ENCODE measurements at regions not wholly inside any gene's neighbourhood (a gene's known extent, or its start where the extent isn't known, plus 50 kb on each side); places are given as distances from the start of the nearest gene placed in this dataset.
"Not testable (repeated sequence)": the region's sequence is repeated elsewhere in the genome, so short reads cannot be mapped to it uniquely, and the experiment has no call there.

- Histone ChIP-seq H3K36me3 (no peaks in the 10 kb centered on the region), H3K4me3 (no peak overlapping the region), H3K27me3 (no peaks in the 10 kb centered on the region), H3K27ac (no peak overlapping the region), H3K9me3 (peaks cover 0 to 3% (median 0%) of the 10 kb centered on the region in 11 donors), H3K4me1 (no peaks in the 10 kb centered on the region)
- intact Hi-C loops (cut with DNase I), result no loop called here
- DNase-seq (no peak), ATAC-seq (no peak)
- 30 to 31% methylated on average over 2 of the region's 2 CpGs for WGBS, 2 donors
- no peak for TF ChIP-seq CTCF (IDR thresholded peaks at IDR 0.05)
Measured at GRCh38 chr4:33802578-33802977, 2441.7 kb downstream of the ARAP2 start.

GRCh38 chr4:33825685-33826084, 2418.6 kb downstream of the ARAP2 start:
- no peak for ATAC-seq
- no peaks in the 10 kb centered on the region for H3K27me3 ChIP-seq
- no peak overlapping the region for H3K4me3 ChIP-seq
- H3K27ac ChIP-seq, result no peak overlapping the region
- H3K9me3 ChIP-seq, result peaks cover 0 to 5% (median 0%) of the 10 kb centered on the region in 11 donors
- no peak for TF ChIP-seq CTCF (IDR thresholded peaks at IDR 0.05)
- intact Hi-C loops (cut with DNase I), result no loop called here
- no peaks in the 10 kb centered on the region for H3K4me1 ChIP-seq
- H3K36me3 ChIP-seq, result no peaks in the 10 kb centered on the region
- no peak for DNase-seq

- intact Hi-C loops (cut with DNase I); DNase-seq; H3K27me3 ChIP-seq; ATAC-seq; H3K36me3 ChIP-seq; H3K27ac ChIP-seq; H3K4me1 ChIP-seq; H3K9me3 ChIP-seq; H3K4me3 ChIP-seq: not testable (repeated sequence)
- WGBS, 2 donors, result 91 to 92% methylated on average over 1 of the region's 1 CpG
Measured at GRCh38 chr4:33829356-33829755, 2415.0 kb downstream of the ARAP2 start.

GRCh38 chr4:33831442-33832066, 2412.8 kb downstream of the ARAP2 start:
- Histone ChIP-seq H3K9me3 (peaks cover 0 to 5% (median 0%) of the 10 kb centered on the region in 11 donors), H3K36me3 (no peaks in the 10 kb centered on the region), H3K27ac (no peak overlapping the region), H3K4me3 (no peak overlapping the region), H3K27me3 (no peaks in the 10 kb centered on the region), H3K4me1 (no peaks in the 10 kb centered on the region)
- no peak for ATAC-seq
- 49 to 65% methylated on average over 3 of the region's 3 CpGs for WGBS, 2 donors
- intact Hi-C loops (cut with DNase I), result loop anchor here in 1 of 10 donors (1.0 kb wide), 1 partner anchor 19 kb away; no protein-coding TSS in a partner anchor
- TF ChIP-seq CTCF (IDR thresholded peaks at IDR 0.05), result no peak
- no peak for DNase-seq

- DNase-seq; H3K4me3 ChIP-seq; H3K27me3 ChIP-seq; H3K4me1 ChIP-seq; ATAC-seq; H3K27ac ChIP-seq; intact Hi-C loops (cut with DNase I); H3K36me3 ChIP-seq; H3K9me3 ChIP-seq: not testable (repeated sequence)
- 80 to 85% methylated on average over 3 of the region's 3 CpGs for WGBS, 2 donors
Measured at GRCh38 chr4:33835764-33836163, 2408.6 kb downstream of the ARAP2 start.
